ENCODE measurements at regions not wholly inside any gene's neighbourhood (a gene's known extent, or its start where the extent isn't known, plus 50 kb on each side); places are given as distances from the start of the nearest gene placed in this dataset.
"Not testable (repeated sequence)": the region's sequence is repeated elsewhere in the genome, so short reads cannot be mapped to it uniquely, and the experiment has no call there.

DNA sequence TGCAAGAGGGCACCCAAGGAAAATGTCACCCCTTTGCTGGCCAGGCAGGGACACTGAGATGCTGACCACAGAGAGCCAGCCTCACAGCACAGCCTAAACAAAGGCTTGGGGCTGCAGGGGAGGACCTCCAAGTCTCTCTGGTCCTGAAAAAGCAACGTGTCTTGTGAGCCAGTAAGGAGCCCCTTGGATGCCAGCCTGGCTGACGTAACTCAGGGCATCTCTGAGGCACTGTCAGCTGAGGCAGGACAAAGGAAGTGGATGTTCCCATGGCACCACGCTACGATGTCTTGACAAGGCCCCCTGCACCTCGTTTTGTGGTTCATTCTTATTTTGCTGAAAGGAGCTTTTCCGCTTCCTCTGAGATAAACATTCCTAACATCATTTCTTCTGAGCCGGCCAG is 160.7 kb downstream of the OR4M2 start:
- TF ChIP-seq, protein P1, sequence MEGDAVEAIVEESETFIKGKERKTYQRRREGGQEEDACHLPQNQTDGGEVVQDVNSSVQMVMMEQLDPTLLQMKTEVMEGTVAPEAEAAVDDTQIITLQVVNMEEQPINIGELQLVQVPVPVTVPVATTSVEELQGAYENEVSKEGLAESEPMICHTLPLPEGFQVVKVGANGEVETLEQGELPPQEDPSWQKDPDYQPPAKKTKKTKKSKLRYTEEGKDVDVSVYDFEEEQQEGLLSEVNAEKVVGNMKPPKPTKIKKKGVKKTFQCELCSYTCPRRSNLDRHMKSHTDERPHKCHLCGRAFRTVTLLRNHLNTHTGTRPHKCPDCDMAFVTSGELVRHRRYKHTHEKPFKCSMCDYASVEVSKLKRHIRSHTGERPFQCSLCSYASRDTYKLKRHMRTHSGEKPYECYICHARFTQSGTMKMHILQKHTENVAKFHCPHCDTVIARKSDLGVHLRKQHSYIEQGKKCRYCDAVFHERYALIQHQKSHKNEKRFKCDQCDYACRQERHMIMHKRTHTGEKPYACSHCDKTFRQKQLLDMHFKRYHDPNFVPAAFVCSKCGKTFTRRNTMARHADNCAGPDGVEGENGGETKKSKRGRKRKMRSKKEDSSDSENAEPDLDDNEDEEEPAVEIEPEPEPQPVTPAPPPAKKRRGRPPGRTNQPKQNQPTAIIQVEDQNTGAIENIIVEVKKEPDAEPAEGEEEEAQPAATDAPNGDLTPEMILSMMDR (IDR thresholded peaks at IDR 0.05) = no peak
- Mint-ChIP-seq H3K36me3 (ENCODE audit: low read depth) (no peaks in the 10 kb centered on the region), H3K9me3 (no peaks in the 10 kb centered on the region), H3K4me3 (no peak overlapping the region), H3K4me1 (no peaks in the 10 kb centered on the region), H3K27ac (no peak overlapping the region), H3K27me3 (peaks cover 4% of the 10 kb centered on the region)
- ATAC-seq (ENCODE audit: low read depth) (no peak), DNase-seq (no peak)
- ChIA-PET POLR2A (interaction anchor here (0.6 kb wide), 1 partner anchor 771 kb away, joined by 7 read pairs; no protein-coding TSS in a partner anchor), CTCF (no interaction called here)
- intact Hi-C loops (cut with micrococcal nuclease) = no loop called here

- Mint-ChIP-seq H3K9me3 (no peaks in the 10 kb centered on the region), H3K4me1 (no peaks in the 10 kb centered on the region), H3K36me3 (ENCODE audit: low read depth) (no peaks in the 10 kb centered on the region), H3K27me3 (peaks cover 5% of the 10 kb centered on the region), H3K27ac (no peak overlapping the region), H3K4me3 (no peak overlapping the region)
- CTCF ChIA-PET = no interaction called here
- intact Hi-C loops (cut with micrococcal nuclease) = no loop called here
- TF ChIP-seq, protein P1 (IDR thresholded peaks at IDR 0.05) = no peak
- ATAC-seq (ENCODE audit: low read depth) (no peak), DNase-seq (no peak)
- POLR2A ChIA-PET = interaction anchor here (0.6 kb wide), 1 partner anchor 771 kb away, joined by 7 read pairs; no protein-coding TSS in a partner anchor
Measured at GRCh38 chr15:22241451-22241850, 161.1 kb downstream of the OR4M2 start.

DNA sequence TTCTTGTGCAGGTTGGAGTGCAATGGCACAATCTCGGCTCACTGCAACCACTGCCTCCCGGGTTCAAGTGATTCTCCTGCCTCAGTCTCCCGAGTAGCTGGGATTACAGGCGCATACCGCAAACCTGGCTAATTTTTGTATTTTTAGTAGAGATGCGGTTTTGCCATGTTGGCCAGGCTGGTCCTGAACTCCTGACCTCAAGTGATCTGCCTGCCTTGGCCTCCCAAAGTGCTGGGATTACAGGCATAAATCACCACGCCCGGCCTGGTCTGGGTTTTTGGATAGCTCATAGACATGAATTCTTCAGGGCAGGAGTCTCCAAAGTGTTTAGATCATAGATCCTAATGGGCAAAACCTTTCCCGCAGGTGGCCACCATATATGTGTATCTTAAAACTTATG is 162.0 kb downstream of the OR4M2 start:
- ATAC-seq (ENCODE audit: low read depth); H3K4me1 Mint-ChIP-seq; H3K4me3 Mint-ChIP-seq; H3K36me3 Mint-ChIP-seq (ENCODE audit: low read depth); POLR2A ChIA-PET; H3K27me3 Mint-ChIP-seq; H3K27ac Mint-ChIP-seq; DNase-seq; intact Hi-C loops (cut with micrococcal nuclease); CTCF ChIA-PET; H3K9me3 Mint-ChIP-seq: not testable (repeated sequence)

DNA sequence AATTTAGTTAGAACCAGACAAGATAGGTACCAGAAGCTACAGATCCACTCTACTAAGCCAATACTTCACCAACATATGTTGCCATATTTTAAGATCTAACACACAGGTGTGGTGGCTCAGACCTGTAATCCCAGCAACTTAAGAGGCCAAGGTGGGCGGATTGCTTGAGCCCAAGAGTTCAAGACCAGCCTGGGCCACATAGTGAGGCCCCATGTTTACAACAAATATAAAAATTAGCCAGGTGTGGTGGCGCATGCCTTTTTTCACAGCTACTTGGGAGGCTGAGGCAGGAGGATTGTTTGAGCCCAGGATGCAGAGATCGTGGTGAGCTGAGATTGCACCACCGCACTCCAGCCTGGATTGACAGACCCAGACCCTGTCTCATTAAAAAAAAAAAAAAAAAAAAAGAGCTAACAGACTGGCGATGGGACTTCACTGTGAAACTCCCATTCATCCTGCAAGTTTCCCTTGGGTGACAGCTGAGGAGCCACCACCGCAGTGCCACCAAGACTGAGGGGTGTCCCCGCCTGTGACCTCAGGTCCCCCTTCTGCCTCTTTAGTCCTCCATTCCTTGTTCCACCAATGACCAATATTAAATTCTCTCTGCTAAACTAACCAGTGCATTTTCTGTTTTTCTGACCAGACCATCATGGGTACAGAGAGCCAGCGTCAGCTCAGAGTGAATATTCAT is 163.3 kb downstream of the OR4M2 start:
- H3K36me3 Mint-ChIP-seq (ENCODE audit: low read depth) = no peaks in the 10 kb centered on the region
- DNase-seq (no peak), ATAC-seq (ENCODE audit: low read depth) (no peak)
- peaks cover 9% of the 10 kb centered on the region for H3K27me3 Mint-ChIP-seq
- CTCF ChIA-PET = no interaction called here
- no peaks in the 10 kb centered on the region for H3K4me1 Mint-ChIP-seq
- no peak overlapping the region for H3K4me3 Mint-ChIP-seq
- TF ChIP-seq, protein P1 (IDR thresholded peaks at IDR 0.05) = no peak
- no peaks in the 10 kb centered on the region for H3K9me3 Mint-ChIP-seq
- intact Hi-C loops (cut with micrococcal nuclease) = no loop called here
- no peak overlapping the region for H3K27ac Mint-ChIP-seq
- POLR2A ChIA-PET = no interaction called here

- Mint-ChIP-seq H3K27me3 (peaks cover 13% of the 10 kb centered on the region), H3K4me1 (peaks cover 19% of the 10 kb centered on the region)
- H3K36me3 Mint-ChIP-seq (ENCODE audit: low read depth); ATAC-seq (ENCODE audit: low read depth); POLR2A ChIA-PET; intact Hi-C loops (cut with micrococcal nuclease); CTCF ChIA-PET; H3K9me3 Mint-ChIP-seq; H3K4me3 Mint-ChIP-seq; DNase-seq; H3K27ac Mint-ChIP-seq: not testable (repeated sequence)
Measured at GRCh38 chr15:22249511-22249910, 169.2 kb downstream of the OR4M2 start.

- H3K9me3 Mint-ChIP-seq; H3K27ac Mint-ChIP-seq; H3K4me3 Mint-ChIP-seq; POLR2A ChIA-PET; DNase-seq; H3K36me3 Mint-ChIP-seq (ENCODE audit: low read depth); ATAC-seq (ENCODE audit: low read depth); intact Hi-C loops (cut with micrococcal nuclease); CTCF ChIA-PET: not testable (repeated sequence)
- Mint-ChIP-seq H3K4me1 (peaks cover 25% of the 10 kb centered on the region), H3K27me3 (peaks cover 13% of the 10 kb centered on the region)
Measured at GRCh38 chr15:22250501-22251290, 170.4 kb downstream of the OR4M2 start.

Measured in activated B cell treated with CpG ODN at 0.5 μM for 24 hours (primary cell).